ENCODE measurements at regions not wholly inside any gene's neighbourhood (a gene's known extent, or its start where the extent isn't known, plus 50 kb on each side); places are given as distances from the start of the nearest gene placed in this dataset.

GRCh38 chr3:99570061-99570460, 68.3 kb upstream of the COL8A1 start:
- TF ChIP-seq, protein P1, sequence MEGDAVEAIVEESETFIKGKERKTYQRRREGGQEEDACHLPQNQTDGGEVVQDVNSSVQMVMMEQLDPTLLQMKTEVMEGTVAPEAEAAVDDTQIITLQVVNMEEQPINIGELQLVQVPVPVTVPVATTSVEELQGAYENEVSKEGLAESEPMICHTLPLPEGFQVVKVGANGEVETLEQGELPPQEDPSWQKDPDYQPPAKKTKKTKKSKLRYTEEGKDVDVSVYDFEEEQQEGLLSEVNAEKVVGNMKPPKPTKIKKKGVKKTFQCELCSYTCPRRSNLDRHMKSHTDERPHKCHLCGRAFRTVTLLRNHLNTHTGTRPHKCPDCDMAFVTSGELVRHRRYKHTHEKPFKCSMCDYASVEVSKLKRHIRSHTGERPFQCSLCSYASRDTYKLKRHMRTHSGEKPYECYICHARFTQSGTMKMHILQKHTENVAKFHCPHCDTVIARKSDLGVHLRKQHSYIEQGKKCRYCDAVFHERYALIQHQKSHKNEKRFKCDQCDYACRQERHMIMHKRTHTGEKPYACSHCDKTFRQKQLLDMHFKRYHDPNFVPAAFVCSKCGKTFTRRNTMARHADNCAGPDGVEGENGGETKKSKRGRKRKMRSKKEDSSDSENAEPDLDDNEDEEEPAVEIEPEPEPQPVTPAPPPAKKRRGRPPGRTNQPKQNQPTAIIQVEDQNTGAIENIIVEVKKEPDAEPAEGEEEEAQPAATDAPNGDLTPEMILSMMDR (IDR thresholded peaks at IDR 0.05; ENCODE audit: insufficient read depth, low read length, poor library complexity, severe bottlenecking), result no peak
- no peak for TF ChIP-seq EZH2phosphoT487 (conservative IDR thresholded peaks at IDR 0.05; ENCODE audit: low read length)

All from SU-DHL-6 (cell line).